HCT116 (cell line): ENCODE measurements at regions not wholly inside any gene's neighbourhood (a gene's known extent, or its start where the extent isn't known, plus 50 kb on each side); places are given as distances from the start of the nearest gene placed in this dataset.

Experiments
- ATAC-seq: fragments of 200-7000 bp; cut with Tn5 transposase; 2 replicates; pipeline ENCODE4 v1.9.1; 2020; ENCODE audit warnings: mild to moderate bottlenecking, moderate library complexity
- BruUV-seq: library from RNA; stranded (reverse); fragments of 400-500 nt; replicated peaks from 2 replicates; lab custom pipeline; 2021; lab: Mats Ljungman, UMichigan
- CTCF ChIA-PET: fragments of 300-600 bp; sonication (Branson Sonifier 250); formaldehyde crosslinking; loops from one replicate; lab custom pipeline; 2021; ENCODE audit warnings: antibody characterized with exemption; lab: Charles Lee
- POLR2A ChIA-PET: fragments of 300-600, 350-600 bp; sonication (Branson Sonifier 250); formaldehyde crosslinking; loops from one replicate; lab custom pipeline; 2021; ENCODE audit warnings: antibody characterized with exemption; lab: Charles Lee
- RAD21 ChIA-PET, 2 experiments: fragments of 300-600 bp; sonication (Branson Sonifier 250); formaldehyde crosslinking; loops; one replicate each; lab custom pipeline; 2023; ENCODE audit warnings: low total read pairs in 2 of 2; ENCODE audit not compliant: uncharacterized antibody in 2 of 2, unreplicated experiment in 2 of 2, low non-redundant PET in 1 of 2; lab: Charles Lee
- DNase-seq: peaks from one replicate; pipeline ENCODE4 v3.0.0-alpha.2; 2010; ENCODE audit warnings: low read depth, low spot score
- H2AFZ ChIP-seq: fragments of 200-600 bp; shearing (Covaris generic), sonication (generic); 2 replicates; pipeline ENCODE4 v1.6.1; 2017; ENCODE audit warnings: low read depth, mixed run types, mixed read lengths, antibody characterized with exemption, low read length; ENCODE audit not compliant: poor library complexity, severe bottlenecking
- H3K27ac ChIP-seq: 2 replicates; pipeline ENCODE4 v1.5.1; 2012; ENCODE audit warnings: low read depth, low read length
- H3K27me3 ChIP-seq: fragments of 200-600 bp; sonication (generic); 2 replicates; pipeline ENCODE4 v1.6.1; 2016; ENCODE audit warnings: mixed run types, low read length, mixed read lengths; ENCODE audit not compliant: insufficient read depth
- H3K36me3 ChIP-seq, 2 experiments: fragments of 200-500 bp in 1 of 2; fragments of 200-600 bp in 1 of 2; sonication (Bioruptor generic) in 1 of 2; sonication (generic) in 1 of 2; 2 replicates each; pipeline versions ENCODE4 v1.5.1 to v1.6.1; 2014 to 2016; ENCODE audit warnings: low read length in 2 of 2, inconsistent platforms in 1 of 2, mixed read lengths in 1 of 2, mixed run types in 1 of 2; ENCODE audit not compliant: insufficient read depth in 2 of 2, control insufficient read depth in 1 of 2
- H3K4me1 ChIP-seq, 2 experiments: fragments of 200-600 bp in 1 of 2; sonication (generic) in 1 of 2; 2 replicates each; pipeline versions ENCODE4 v1.5.1 to v1.6.1; 2012 to 2017; ENCODE audit warnings: low read length in 2 of 2, inconsistent platforms in 1 of 2, mild to moderate bottlenecking in 1 of 2, mixed read lengths in 1 of 2, mixed run types in 1 of 2, moderate library complexity in 1 of 2; ENCODE audit not compliant: insufficient read depth in 2 of 2, control insufficient read depth in 1 of 2
- H3K4me2 ChIP-seq: fragments of 200-600 bp; sonication (generic); 2 replicates; pipeline ENCODE4 v1.6.1; 2017; ENCODE audit warnings: mixed run types, low read length, mixed read lengths
- H3K4me3 ChIP-seq, 2 experiments: fragments of 200-600 bp in 1 of 2; sonication (generic) in 1 of 2; replicated peaks in 1 of 2; 2 replicates each; pipeline ENCODE4 v1.5.1; 2011 to 2016; ENCODE audit warnings: low read length in 2 of 2, control low read depth in 1 of 2, low read depth in 1 of 2, mild to moderate bottlenecking in 1 of 2, mixed read lengths in 1 of 2, mixed run types in 1 of 2
- H3K79me2 ChIP-seq: fragments of 200-600 bp; sonication (generic); 2 replicates; pipeline ENCODE4 v1.6.1; 2017; ENCODE audit warnings: mild to moderate bottlenecking, mixed run types, low read length, moderate library complexity, mixed read lengths; ENCODE audit not compliant: insufficient read depth
- H3K9ac ChIP-seq: fragments of 200-600 bp; sonication (generic); 2 replicates; pipeline ENCODE4 v1.6.1; 2016; ENCODE audit warnings: low read length, mixed read lengths
- H3K9me2 ChIP-seq: fragments of 200-600 bp; sonication (generic), shearing (Covaris generic); 2 replicates; pipeline ENCODE4 v1.6.1; 2017; ENCODE audit warnings: mixed run types, mild to moderate bottlenecking, moderate library complexity; ENCODE audit not compliant: insufficient read depth
- H3K9me3 ChIP-seq, 2 experiments: fragments of 200-500 bp in 1 of 2; fragments of 200-600 bp in 1 of 2; sonication (Bioruptor generic) in 1 of 2; sonication (generic) in 1 of 2; 2 replicates each; pipeline ENCODE4 v1.6.1; 2014 to 2017; ENCODE audit warnings: low read length in 2 of 2, mixed read lengths in 2 of 2, inconsistent platforms in 1 of 2, low read depth in 1 of 2, mild to moderate bottlenecking in 1 of 2, mixed run types in 1 of 2, moderate library complexity in 1 of 2; ENCODE audit not compliant: control insufficient read depth in 1 of 2, insufficient read depth in 1 of 2
- H4K20me1 ChIP-seq: fragments of 200-600 bp; sonication (generic), shearing (Covaris generic); 2 replicates; pipeline ENCODE4 v1.6.1; 2017; ENCODE audit warnings: mixed run types, mild to moderate bottlenecking, moderate library complexity; ENCODE audit not compliant: insufficient read depth
- CBX3 ChIP-seq: IDR thresholded peaks from 2 replicates; pipeline ENCODE4 v1.6.1; 2012; ENCODE audit warnings: low read depth
- CTCF ChIP-seq, 3 experiments: fragments of 200-600 bp in 1 of 3; sonication (generic) in 1 of 3; IDR thresholded peaks in 2 of 3; conservative IDR thresholded peaks in 1 of 3; 2 replicates each; pipeline ENCODE4 v1.5.1; 2012 to 2017; ENCODE audit warnings: low read depth in 2 of 3, low read length in 2 of 3, antibody characterized with exemption in 1 of 3, borderline replicate concordance in 1 of 3, control low read depth in 1 of 3, mild to moderate bottlenecking in 1 of 3, mixed read lengths in 1 of 3, mixed run types in 1 of 3, moderate library complexity in 1 of 3; ENCODE audit not compliant: insufficient read depth in 1 of 3
- EZH2 ChIP-seq: fragments of 200-600 bp; sonication (generic); IDR thresholded peaks from 2 replicates; pipeline ENCODE4 v1.6.1; 2017; ENCODE audit warnings: antibody characterized with exemption, mixed run types
- EZH2phosphoT487 ChIP-seq: fragments of 200-600 bp; IDR thresholded peaks from 2 replicates; pipeline ENCODE4 v1.6.1; 2018; ENCODE audit warnings: antibody characterized with exemption, borderline replicate concordance
- FOSL1 ChIP-seq: IDR thresholded peaks from 2 replicates; pipeline ENCODE4 v1.6.1; 2012; ENCODE audit warnings: low read depth
- SIN3A ChIP-seq: IDR thresholded peaks from 2 replicates; pipeline ENCODE4 v1.6.1; 2012; ENCODE audit warnings: low read depth
- SP1 ChIP-seq: IDR thresholded peaks from 2 replicates; pipeline ENCODE4 v1.6.1; 2012; ENCODE audit warnings: low read depth
- YY1 ChIP-seq: IDR thresholded peaks from 2 replicates; pipeline ENCODE4 v1.6.1; 2011; ENCODE audit warnings: low read length, low read depth, moderate library complexity, mild to moderate bottlenecking; ENCODE audit not compliant: insufficient replicate concordance; ENCODE audit errors: extremely low read depth
- ZFX ChIP-seq: fragments of 450-650 bp; IDR thresholded peaks from 2 replicates; pipeline ENCODE4 v1.6.1; 2017
- ZNF274 ChIP-seq: fragments of 200-500 bp; sonication (Bioruptor generic); IDR thresholded peaks from 2 replicates; pipeline ENCODE4 v1.6.1; 2014; ENCODE audit warnings: mild to moderate bottlenecking, low read depth, low read length, inconsistent platforms
- intact Hi-C: fragments of 100-400 bp; cut with micrococcal nuclease; formaldehyde crosslinking; loops from 2 replicates; pipeline ENCODE4 v1.10.0; 2022

- Histone ChIP-seq H3K4me2 (peak overlapping the region; percentile 32), H4K20me1 (no peaks in the 10 kb centered on the region), H3K9ac (no peak overlapping the region), H3K36me3 (no peaks in the 10 kb centered on the region), H3K79me2 (no peaks in the 10 kb centered on the region), H3K4me1 (peaks cover 7 to 24% of the 10 kb centered on the region in 2 experiments), H3K27me3 (no peaks in the 10 kb centered on the region), H3K27ac (no peak overlapping the region), H3K9me3 (no peaks in the 10 kb centered on the region), H3K9me2 (no peaks in the 10 kb centered on the region), H3K4me3 (no peak overlapping the region), H2AFZ (peak overlapping the region; percentile 32)
- ChIA-PET POLR2A (no interaction called here), RAD21 (no interaction called here), CTCF (no interaction called here)
- ATAC-seq (no peak; the same call in 1 of the 2 replicates), DNase-seq (no peak)
- intact Hi-C loops, result no loop called here
- no TSS peak for BruUV-seq
- TF ChIP-seq ZFX, result no peak
- TF ChIP-seq CBX3, result no peak
- TF ChIP-seq EZH2, result no peak
- no peak for TF ChIP-seq CTCF (IDR thresholded peaks at IDR 0.05 in 2 of 3, conservative IDR thresholded peaks at IDR 0.05 in 1 of 3; ENCODE audit: borderline replicate concordance in 1 of 3, insufficient read depth in 1 of 3, low read depth in 2 of 3, low read length in 2 of 3)
- TF ChIP-seq SIN3A, result no peak
- TF ChIP-seq FOSL1, result peak; percentile 30; the same call in 1 of the 2 replicates
Measured at GRCh38 chr10:2980791-2981360, 86.5 kb upstream of the PFKP start.

GRCh38 chr10:2980116-2980515 lies 87.2 kb upstream of the PFKP start:
- ChIA-PET CTCF (interaction anchor here (3.2 kb wide), 1 partner anchor 52 kb away, joined by 17 read pairs; no protein-coding TSS in a partner anchor), RAD21 (no interaction called here)

More at GRCh38 chr10:2980116-2980515, 87.2 kb upstream of the PFKP start:
- Histone ChIP-seq H2AFZ (no peak overlapping the region), H3K79me2 (no peaks in the 10 kb centered on the region), H3K27ac (no peak overlapping the region), H3K4me3 (no peak overlapping the region), H3K9ac (no peak overlapping the region), H3K27me3 (no peaks in the 10 kb centered on the region), H3K9me2 (no peaks in the 10 kb centered on the region), H3K36me3 (no peaks in the 10 kb centered on the region), H3K9me3 (no peaks in the 10 kb centered on the region), H3K4me2 (no peak overlapping the region), H3K4me1 (peaks cover 3 to 17% of the 10 kb centered on the region in 2 experiments), H4K20me1 (no peaks in the 10 kb centered on the region)
- no peak for ATAC-seq
- DNase-seq, result no peak
- BruUV-seq, result no TSS peak
- POLR2A ChIA-PET, result no interaction called here
- intact Hi-C loops, result no loop called here
- TF ChIP-seq ZFX (no peak), EZH2phosphoT487 (no peak), YY1 (no peak), SP1 (no peak), CTCF (IDR thresholded peaks at IDR 0.05 in 2 of 3, conservative IDR thresholded peaks at IDR 0.05 in 1 of 3; ENCODE audit: borderline replicate concordance in 1 of 3, insufficient read depth in 1 of 3, low read depth in 2 of 3, low read length in 2 of 3) (no peak), SIN3A (no peak), ZNF274 (no peak)
